GM23338 (cell line): ENCODE measurements at regions not wholly inside any gene's neighbourhood (a gene's known extent, or its start where the extent isn't known, plus 50 kb on each side); places are given as distances from the start of the nearest gene placed in this dataset.

Experiments
- ATAC-seq: fragments of 200-7000 bp; cut with Tn5 transposase; 3 replicates; pipeline ENCODE4 v1.9.1; 2020
- DNase-seq: peaks from one replicate; pipeline ENCODE4 v3.0.0-alpha.2; 2015; ENCODE audit warnings: low spot score
- H2AFZ ChIP-seq: fragments of 200-600 bp; sonication (generic); 2 replicates; pipeline ENCODE4 v1.8.0; 2016; ENCODE audit warnings: antibody characterized with exemption, mild to moderate bottlenecking, moderate library complexity
- H3F3A ChIP-seq: fragments of 200-600 bp; sonication (generic); replicated peaks from 2 replicates; pipeline ENCODE4 v1.8.0; 2017; ENCODE audit warnings: antibody characterized with exemption, mixed run types, low read depth
- H3K27ac ChIP-seq: fragments of 200-600 bp; sonication (generic); 2 replicates; pipeline ENCODE4 v1.6.1; 2016; ENCODE audit warnings: low read depth
- H3K27me3 ChIP-seq: fragments of 200-600 bp; sonication (generic); 2 replicates; pipeline ENCODE4 v1.8.0; 2016; ENCODE audit warnings: mild to moderate bottlenecking, mixed run types, moderate library complexity; ENCODE audit not compliant: insufficient read depth
- H3K36me3 ChIP-seq: fragments of 200-600 bp; sonication (generic); 2 replicates; pipeline ENCODE4 v1.8.0; 2016; ENCODE audit warnings: mild to moderate bottlenecking; ENCODE audit not compliant: insufficient read depth
- H3K4me1 ChIP-seq: fragments of 200-600 bp; sonication (generic); 2 replicates; pipeline ENCODE4 v1.8.0; 2016; ENCODE audit warnings: mild to moderate bottlenecking, moderate library complexity; ENCODE audit not compliant: insufficient read depth
- H3K4me2 ChIP-seq: fragments of 200-600 bp; sonication (generic); 2 replicates; pipeline ENCODE4 v1.7.1; 2017; ENCODE audit warnings: mixed run types
- H3K4me3 ChIP-seq: fragments of 200-600 bp; sonication (generic); 2 replicates; pipeline ENCODE4 v1.6.1; 2016; ENCODE audit warnings: mixed run types
- H3K79me2 ChIP-seq: fragments of 200-600 bp; sonication (generic); replicated peaks from 2 replicates; pipeline ENCODE4 v1.8.0; 2017; ENCODE audit warnings: mild to moderate bottlenecking; ENCODE audit not compliant: insufficient read depth
- H3K9me2 ChIP-seq: fragments of 200-600 bp; sonication (generic); 2 replicates; pipeline ENCODE4 v1.8.0; 2017; ENCODE audit not compliant: insufficient read depth
- H4K20me1 ChIP-seq: fragments of 200-600 bp; sonication (generic); replicated peaks from 2 replicates; pipeline ENCODE4 v1.8.0; 2017; ENCODE audit warnings: mild to moderate bottlenecking; ENCODE audit not compliant: insufficient read depth
- H3K27ac Mint-ChIP-seq: 2 replicates; pipeline ENCODE4 v1.8.0; 2020; ENCODE audit warnings: inconsistent platforms, mild to moderate bottlenecking, moderate library complexity, mixed read lengths
- H3K27me3 Mint-ChIP-seq: 3 replicates; pipeline ENCODE4 v1.8.0; 2022; ENCODE audit warnings: low read depth, mild to moderate bottlenecking, moderate library complexity, mixed read lengths, inconsistent platforms; ENCODE audit not compliant: insufficient read depth, poor library complexity
- H3K36me3 Mint-ChIP-seq: 3 replicates; pipeline ENCODE4 v1.8.0; 2021; ENCODE audit warnings: low read depth, mild to moderate bottlenecking, inconsistent platforms, moderate library complexity, mixed read lengths
- H3K4me1 Mint-ChIP-seq: 3 replicates; pipeline ENCODE4 v1.8.0; 2020; ENCODE audit warnings: mild to moderate bottlenecking, inconsistent platforms, mixed read lengths
- H3K4me3 Mint-ChIP-seq: 3 replicates; pipeline ENCODE4 v1.8.0; 2021; ENCODE audit warnings: moderate library complexity, mild to moderate bottlenecking, inconsistent platforms, mixed read lengths
- H3K9me3 Mint-ChIP-seq: 3 replicates; pipeline ENCODE4 v1.8.0; 2020; ENCODE audit warnings: moderate library complexity, mild to moderate bottlenecking, inconsistent platforms, mixed read lengths
- CREB1 ChIP-seq: fragments of 250-450 bp; sonication (Bioruptor Pico); IDR thresholded peaks from 2 replicates; pipeline ENCODE4 v1.5.0; 2020; ENCODE audit warnings: low read depth, mild to moderate bottlenecking, moderate library complexity
- EZH2 ChIP-seq: fragments of 200-600 bp; sonication (generic); IDR thresholded peaks from one replicate; pipeline ENCODE4 v1.8.0; 2017; ENCODE audit warnings: antibody characterized with exemption, mild to moderate bottlenecking, low read depth; ENCODE audit not compliant: unreplicated experiment
- EZH2phosphoT487 ChIP-seq: fragments of 200-600 bp; sonication (generic); IDR thresholded peaks from one replicate; pipeline ENCODE4 v1.8.1; 2018; ENCODE audit warnings: antibody characterized with exemption; ENCODE audit not compliant: unreplicated experiment
- JUNB ChIP-seq: IDR thresholded peaks from one replicate; pipeline ENCODE4 v1.6.1; 2016; ENCODE audit warnings: antibody characterized with exemption; ENCODE audit not compliant: unreplicated experiment
- NANOG ChIP-seq: IDR thresholded peaks from 2 replicates; pipeline ENCODE4 v1.6.1; 2016; ENCODE audit warnings: antibody characterized with exemption, borderline replicate concordance
- POLR2AphosphoS5 ChIP-seq: IDR thresholded peaks from 2 replicates; pipeline ENCODE4 v1.6.1; 2016; ENCODE audit warnings: antibody characterized with exemption, low read depth
- STAT1 ChIP-seq: IDR thresholded peaks from one replicate; pipeline ENCODE4 v1.6.1; 2016; ENCODE audit warnings: antibody characterized with exemption; ENCODE audit not compliant: unreplicated experiment
- ZNF114 ChIP-seq: fragments of 250-450 bp; sonication (Bioruptor Pico); IDR thresholded peaks from 2 replicates; pipeline ENCODE4 v1.5.0; 2020; ENCODE audit warnings: mild to moderate bottlenecking, moderate library complexity
- ZNF331 ChIP-seq: fragments of 250-450 bp; sonication (Bioruptor Pico); IDR thresholded peaks from 2 replicates; pipeline ENCODE4 v1.5.0; 2020; ENCODE audit warnings: low read depth, mild to moderate bottlenecking, moderate library complexity
- TF ChIP-seq, protein P1 (sequence below): fragments of 250-450 bp; sonication (Bioruptor Pico); IDR thresholded peaks from 2 replicates; pipeline ENCODE4 v1.5.0; 2020; ENCODE audit warnings: mild to moderate bottlenecking, moderate library complexity
- TF ChIP-seq, protein P2 (sequence below): IDR thresholded peaks from one replicate; pipeline ENCODE4 v1.6.1; 2018; ENCODE audit warnings: antibody characterized with exemption; ENCODE audit not compliant: unreplicated experiment
- TF ChIP-seq, protein P3 (sequence below): IDR thresholded peaks from 2 replicates; pipeline ENCODE4 v1.6.1; 2016; ENCODE audit warnings: antibody characterized with exemption
- TF ChIP-seq, protein P4 (sequence below), 2 experiments: fragments of 200-600 bp in 1 of 2; sonication (generic) in 1 of 2; conservative IDR thresholded peaks; 2 replicates each; pipeline versions ENCODE4 v1.5.1 to v1.6.1; 2016 to 2017; ENCODE audit warnings: antibody characterized with exemption in 2 of 2, low read depth in 2 of 2, mild to moderate bottlenecking in 2 of 2, moderate library complexity in 1 of 2

DNA sequence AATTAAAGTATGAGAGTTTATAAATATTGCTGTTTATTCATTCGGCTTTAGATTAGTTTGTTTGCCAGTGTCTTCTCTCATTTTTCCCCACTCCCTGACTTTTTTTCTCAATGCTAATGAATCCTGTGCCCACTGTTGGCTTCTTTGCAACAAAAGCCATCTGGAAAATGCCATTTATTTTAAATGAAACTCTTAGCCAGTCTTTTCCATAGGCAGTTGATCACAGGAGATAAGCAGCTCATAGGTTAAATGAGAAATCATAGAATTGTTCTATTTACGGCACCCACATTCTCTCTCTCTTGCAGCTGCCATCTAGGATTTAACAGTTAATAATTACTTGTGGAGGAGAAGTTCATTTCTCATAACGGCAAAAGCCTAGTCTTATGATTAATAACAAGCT is 249.3 kb upstream of the POM121L12 start:
- H3K9me2 ChIP-seq, result peaks cover 6% of the 10 kb centered on the region; the same call in 1 of the 2 replicates
- H3K4me1 ChIP-seq, result no peaks in the 10 kb centered on the region
- no peaks in the 10 kb centered on the region for H4K20me1 ChIP-seq
- no peaks in the 10 kb centered on the region for H3K27me3 ChIP-seq
- no peak overlapping the region for H2AFZ ChIP-seq
- H3F3A ChIP-seq, result no peaks in the 10 kb centered on the region
- no peaks in the 10 kb centered on the region for H3K79me2 ChIP-seq
- H3K36me3 Mint-ChIP-seq, result no peaks in the 10 kb centered on the region
- TF ChIP-seq EZH2phosphoT487 (no peak), NANOG (no peak), EZH2 (no peak), JUNB (no peak), CREB1 (CRISPR knock-in tag) (no peak), POLR2AphosphoS5 (no peak), STAT1 (no peak), ZNF114 (CRISPR knock-in tag) (no peak), ZNF331 (CRISPR knock-in tag) (no peak)
- TF ChIP-seq, protein P1, sequence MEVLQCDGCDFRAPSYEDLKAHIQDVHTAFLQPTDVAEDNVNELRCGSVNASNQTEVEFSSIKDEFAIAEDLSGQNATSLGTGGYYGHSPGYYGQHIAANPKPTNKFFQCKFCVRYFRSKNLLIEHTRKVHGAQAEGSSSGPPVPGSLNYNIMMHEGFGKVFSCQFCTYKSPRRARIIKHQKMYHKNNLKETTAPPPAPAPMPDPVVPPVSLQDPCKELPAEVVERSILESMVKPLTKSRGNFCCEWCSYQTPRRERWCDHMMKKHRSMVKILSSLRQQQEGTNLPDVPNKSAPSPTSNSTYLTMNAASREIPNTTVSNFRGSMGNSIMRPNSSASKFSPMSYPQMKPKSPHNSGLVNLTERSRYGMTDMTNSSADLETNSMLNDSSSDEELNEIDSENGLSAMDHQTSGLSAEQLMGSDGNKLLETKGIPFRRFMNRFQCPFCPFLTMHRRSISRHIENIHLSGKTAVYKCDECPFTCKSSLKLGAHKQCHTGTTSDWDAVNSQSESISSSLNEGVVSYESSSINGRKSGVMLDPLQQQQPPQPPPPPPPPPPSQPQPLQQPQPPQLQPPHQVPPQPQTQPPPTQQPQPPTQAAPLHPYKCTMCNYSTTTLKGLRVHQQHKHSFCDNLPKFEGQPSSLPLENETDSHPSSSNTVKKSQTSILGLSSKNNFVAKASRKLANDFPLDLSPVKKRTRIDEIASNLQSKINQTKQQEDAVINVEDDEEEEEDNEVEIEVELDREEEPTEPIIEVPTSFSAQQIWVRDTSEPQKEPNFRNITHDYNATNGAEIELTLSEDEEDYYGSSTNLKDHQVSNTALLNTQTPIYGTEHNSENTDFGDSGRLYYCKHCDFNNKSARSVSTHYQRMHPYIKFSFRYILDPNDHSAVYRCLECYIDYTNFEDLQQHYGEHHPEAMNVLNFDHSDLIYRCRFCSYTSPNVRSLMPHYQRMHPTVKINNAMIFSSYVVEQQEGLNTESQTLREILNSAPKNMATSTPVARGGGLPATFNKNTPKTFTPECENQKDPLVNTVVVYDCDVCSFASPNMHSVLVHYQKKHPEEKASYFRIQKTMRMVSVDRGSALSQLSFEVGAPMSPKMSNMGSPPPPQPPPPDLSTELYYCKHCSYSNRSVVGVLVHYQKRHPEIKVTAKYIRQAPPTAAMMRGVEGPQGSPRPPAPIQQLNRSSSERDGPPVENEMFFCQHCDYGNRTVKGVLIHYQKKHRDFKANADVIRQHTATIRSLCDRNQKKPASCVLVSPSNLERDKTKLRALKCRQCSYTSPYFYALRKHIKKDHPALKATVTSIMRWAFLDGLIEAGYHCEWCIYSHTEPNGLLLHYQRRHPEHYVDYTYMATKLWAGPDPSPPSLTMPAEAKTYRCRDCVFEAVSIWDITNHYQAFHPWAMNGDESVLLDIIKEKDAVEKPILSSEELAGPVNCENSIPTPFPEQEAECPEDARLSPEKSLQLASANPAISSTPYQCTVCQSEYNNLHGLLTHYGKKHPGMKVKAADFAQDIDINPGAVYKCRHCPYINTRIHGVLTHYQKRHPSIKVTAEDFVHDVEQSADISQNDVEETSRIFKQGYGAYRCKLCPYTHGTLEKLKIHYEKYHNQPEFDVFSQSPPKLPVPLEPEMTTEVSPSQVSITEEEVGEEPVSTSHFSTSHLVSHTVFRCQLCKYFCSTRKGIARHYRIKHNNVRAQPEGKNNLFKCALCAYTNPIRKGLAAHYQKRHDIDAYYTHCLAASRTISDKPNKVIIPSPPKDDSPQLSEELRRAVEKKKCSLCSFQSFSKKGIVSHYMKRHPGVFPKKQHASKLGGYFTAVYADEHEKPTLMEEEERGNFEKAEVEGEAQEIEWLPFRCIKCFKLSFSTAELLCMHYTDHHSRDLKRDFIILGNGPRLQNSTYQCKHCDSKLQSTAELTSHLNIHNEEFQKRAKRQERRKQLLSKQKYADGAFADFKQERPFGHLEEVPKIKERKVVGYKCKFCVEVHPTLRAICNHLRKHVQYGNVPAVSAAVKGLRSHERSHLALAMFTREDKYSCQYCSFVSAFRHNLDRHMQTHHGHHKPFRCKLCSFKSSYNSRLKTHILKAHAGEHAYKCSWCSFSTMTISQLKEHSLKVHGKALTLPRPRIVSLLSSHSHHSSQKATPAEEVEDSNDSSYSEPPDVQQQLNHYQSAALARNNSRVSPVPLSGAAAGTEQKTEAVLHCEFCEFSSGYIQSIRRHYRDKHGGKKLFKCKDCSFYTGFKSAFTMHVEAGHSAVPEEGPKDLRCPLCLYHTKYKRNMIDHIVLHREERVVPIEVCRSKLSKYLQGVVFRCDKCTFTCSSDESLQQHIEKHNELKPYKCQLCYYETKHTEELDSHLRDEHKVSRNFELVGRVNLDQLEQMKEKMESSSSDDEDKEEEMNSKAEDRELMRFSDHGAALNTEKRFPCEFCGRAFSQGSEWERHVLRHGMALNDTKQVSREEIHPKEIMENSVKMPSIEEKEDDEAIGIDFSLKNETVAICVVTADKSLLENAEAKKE (CRISPR knock-in tag), result no peak
- TF ChIP-seq, protein P2, sequence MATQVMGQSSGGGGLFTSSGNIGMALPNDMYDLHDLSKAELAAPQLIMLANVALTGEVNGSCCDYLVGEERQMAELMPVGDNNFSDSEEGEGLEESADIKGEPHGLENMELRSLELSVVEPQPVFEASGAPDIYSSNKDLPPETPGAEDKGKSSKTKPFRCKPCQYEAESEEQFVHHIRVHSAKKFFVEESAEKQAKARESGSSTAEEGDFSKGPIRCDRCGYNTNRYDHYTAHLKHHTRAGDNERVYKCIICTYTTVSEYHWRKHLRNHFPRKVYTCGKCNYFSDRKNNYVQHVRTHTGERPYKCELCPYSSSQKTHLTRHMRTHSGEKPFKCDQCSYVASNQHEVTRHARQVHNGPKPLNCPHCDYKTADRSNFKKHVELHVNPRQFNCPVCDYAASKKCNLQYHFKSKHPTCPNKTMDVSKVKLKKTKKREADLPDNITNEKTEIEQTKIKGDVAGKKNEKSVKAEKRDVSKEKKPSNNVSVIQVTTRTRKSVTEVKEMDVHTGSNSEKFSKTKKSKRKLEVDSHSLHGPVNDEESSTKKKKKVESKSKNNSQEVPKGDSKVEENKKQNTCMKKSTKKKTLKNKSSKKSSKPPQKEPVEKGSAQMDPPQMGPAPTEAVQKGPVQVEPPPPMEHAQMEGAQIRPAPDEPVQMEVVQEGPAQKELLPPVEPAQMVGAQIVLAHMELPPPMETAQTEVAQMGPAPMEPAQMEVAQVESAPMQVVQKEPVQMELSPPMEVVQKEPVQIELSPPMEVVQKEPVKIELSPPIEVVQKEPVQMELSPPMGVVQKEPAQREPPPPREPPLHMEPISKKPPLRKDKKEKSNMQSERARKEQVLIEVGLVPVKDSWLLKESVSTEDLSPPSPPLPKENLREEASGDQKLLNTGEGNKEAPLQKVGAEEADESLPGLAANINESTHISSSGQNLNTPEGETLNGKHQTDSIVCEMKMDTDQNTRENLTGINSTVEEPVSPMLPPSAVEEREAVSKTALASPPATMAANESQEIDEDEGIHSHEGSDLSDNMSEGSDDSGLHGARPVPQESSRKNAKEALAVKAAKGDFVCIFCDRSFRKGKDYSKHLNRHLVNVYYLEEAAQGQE, result no peak
- TF ChIP-seq, protein P3, sequence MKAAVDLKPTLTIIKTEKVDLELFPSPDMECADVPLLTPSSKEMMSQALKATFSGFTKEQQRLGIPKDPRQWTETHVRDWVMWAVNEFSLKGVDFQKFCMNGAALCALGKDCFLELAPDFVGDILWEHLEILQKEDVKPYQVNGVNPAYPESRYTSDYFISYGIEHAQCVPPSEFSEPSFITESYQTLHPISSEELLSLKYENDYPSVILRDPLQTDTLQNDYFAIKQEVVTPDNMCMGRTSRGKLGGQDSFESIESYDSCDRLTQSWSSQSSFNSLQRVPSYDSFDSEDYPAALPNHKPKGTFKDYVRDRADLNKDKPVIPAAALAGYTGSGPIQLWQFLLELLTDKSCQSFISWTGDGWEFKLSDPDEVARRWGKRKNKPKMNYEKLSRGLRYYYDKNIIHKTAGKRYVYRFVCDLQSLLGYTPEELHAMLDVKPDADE, result no peak
- TF ChIP-seq, protein P4, sequence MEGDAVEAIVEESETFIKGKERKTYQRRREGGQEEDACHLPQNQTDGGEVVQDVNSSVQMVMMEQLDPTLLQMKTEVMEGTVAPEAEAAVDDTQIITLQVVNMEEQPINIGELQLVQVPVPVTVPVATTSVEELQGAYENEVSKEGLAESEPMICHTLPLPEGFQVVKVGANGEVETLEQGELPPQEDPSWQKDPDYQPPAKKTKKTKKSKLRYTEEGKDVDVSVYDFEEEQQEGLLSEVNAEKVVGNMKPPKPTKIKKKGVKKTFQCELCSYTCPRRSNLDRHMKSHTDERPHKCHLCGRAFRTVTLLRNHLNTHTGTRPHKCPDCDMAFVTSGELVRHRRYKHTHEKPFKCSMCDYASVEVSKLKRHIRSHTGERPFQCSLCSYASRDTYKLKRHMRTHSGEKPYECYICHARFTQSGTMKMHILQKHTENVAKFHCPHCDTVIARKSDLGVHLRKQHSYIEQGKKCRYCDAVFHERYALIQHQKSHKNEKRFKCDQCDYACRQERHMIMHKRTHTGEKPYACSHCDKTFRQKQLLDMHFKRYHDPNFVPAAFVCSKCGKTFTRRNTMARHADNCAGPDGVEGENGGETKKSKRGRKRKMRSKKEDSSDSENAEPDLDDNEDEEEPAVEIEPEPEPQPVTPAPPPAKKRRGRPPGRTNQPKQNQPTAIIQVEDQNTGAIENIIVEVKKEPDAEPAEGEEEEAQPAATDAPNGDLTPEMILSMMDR (conservative IDR thresholded peaks at IDR 0.05; ENCODE audit: low read depth in 2 of 2), result no peak
- ATAC-seq (no peak), DNase-seq (no peak)
- H3K4me3 ChIP-seq, result no peak overlapping the region
- H3K27ac Mint-ChIP-seq, result no peak overlapping the region
- H3K36me3 ChIP-seq, result no peaks in the 10 kb centered on the region
- H3K9me3 Mint-ChIP-seq, result no peaks in the 10 kb centered on the region
- H3K4me3 Mint-ChIP-seq, result no peak overlapping the region
- no peaks in the 10 kb centered on the region for H3K4me1 Mint-ChIP-seq
- no peak overlapping the region for H3K4me2 ChIP-seq
- no peaks in the 10 kb centered on the region for H3K27me3 Mint-ChIP-seq
- no peak overlapping the region for H3K27ac ChIP-seq
